Smooth muscle cell (in vitro differentiated cells): ENCODE measurements at regions not wholly inside any gene's neighbourhood (a gene's known extent, or its start where the extent isn't known, plus 50 kb on each side); places are given as distances from the start of the nearest gene placed in this dataset.

Experiments
- DNase-seq: peaks from one replicate; lab custom pipeline; 2025; ENCODE audit not compliant: unreplicated experiment; lab: John Stamatoyannopoulos, UW
- H2AFZ ChIP-seq: fragments of 200-600 bp; sonication (generic); 2 replicates; pipeline ENCODE4 v1.6.0; 2016; ENCODE audit warnings: antibody characterized with exemption, low read depth, mild to moderate bottlenecking
- H3F3A ChIP-seq: fragments of 200-600 bp; sonication (generic); 2 replicates; pipeline ENCODE4 v1.6.0; 2017; ENCODE audit warnings: antibody characterized with exemption, low read depth
- H3K27ac ChIP-seq: fragments of 200-600 bp; sonication (generic); 2 replicates; pipeline ENCODE4 v1.5.1; 2016; ENCODE audit warnings: low read depth, mild to moderate bottlenecking
- H3K27me3 ChIP-seq: fragments of 200-600 bp; sonication (generic); 2 replicates; pipeline ENCODE4 v1.6.1; 2016; ENCODE audit warnings: low read depth, mild to moderate bottlenecking
- H3K36me3 ChIP-seq: fragments of 200-600 bp; sonication (generic); 2 replicates; pipeline ENCODE4 v1.5.1; 2016; ENCODE audit warnings: low read depth
- H3K4me1 ChIP-seq: fragments of 200-600 bp; sonication (generic); 2 replicates; pipeline ENCODE4 v1.5.1; 2016; ENCODE audit warnings: low read depth
- H3K4me2 ChIP-seq: fragments of 200-600 bp; sonication (generic); 2 replicates; pipeline ENCODE4 v1.6.0; 2016; ENCODE audit warnings: mild to moderate bottlenecking
- H3K4me3 ChIP-seq: fragments of 200-600 bp; sonication (generic); 2 replicates; pipeline ENCODE4 v1.5.1; 2016; ENCODE audit warnings: mild to moderate bottlenecking
- H3K79me2 ChIP-seq: fragments of 200-600 bp; sonication (generic); 2 replicates; pipeline ENCODE4 v1.6.0; 2016; ENCODE audit warnings: low read depth, mild to moderate bottlenecking
- H3K9ac ChIP-seq: fragments of 200-600 bp; sonication (generic); 2 replicates; pipeline ENCODE4 v1.6.0; 2016; ENCODE audit warnings: low read depth
- H3K9me3 ChIP-seq: fragments of 200-600 bp; sonication (generic); replicated peaks from 2 replicates; pipeline ENCODE4 v1.5.1; 2016; ENCODE audit warnings: low read depth
- H4K20me1 ChIP-seq: fragments of 200-600 bp; sonication (generic); 2 replicates; pipeline ENCODE4 v1.6.0; 2016; ENCODE audit warnings: low read depth
- CTCF ChIP-seq: fragments of 200-600 bp; sonication (generic); IDR thresholded peaks from 2 replicates; pipeline ENCODE4 v1.5.1; 2017; ENCODE audit warnings: borderline replicate concordance, mild to moderate bottlenecking, antibody characterized with exemption; ENCODE audit not compliant: insufficient read depth, poor library complexity, severe bottlenecking
- WGBS: methylation state at CpG from one replicate; pipeline ENCODE4 v1.1.7; 2016; ENCODE audit warnings: low lambda C conversion rate; 5-methylcytosine and 5-hydroxymethylcytosine counted together

GRCh38 chr5:74185599-74185998 is 454.9 kb downstream of the ENC1 start:
- Histone ChIP-seq H3K27me3 (no peaks in the 10 kb centered on the region), H3F3A (peaks cover 10% of the 10 kb centered on the region), H3K4me1 (peaks cover 33% of the 10 kb centered on the region), H3K27ac (no peak overlapping the region), H4K20me1 (no peaks in the 10 kb centered on the region), H3K4me2 (no peak overlapping the region), H3K9ac (no peak overlapping the region), H3K79me2 (no peaks in the 10 kb centered on the region), H3K4me3 (no peak overlapping the region), H3K9me3 (no peaks in the 10 kb centered on the region), H3K36me3 (no peaks in the 10 kb centered on the region), H2AFZ (no peak overlapping the region)
- TF ChIP-seq CTCF: no peak
- DNase-seq: no peak
- 26% methylated on average over 2 of the region's 2 CpGs for WGBS

GRCh38 chr5:74184649-74185048 is 455.9 kb downstream of the ENC1 start:
- no peaks in the 10 kb centered on the region for H3K9me3 ChIP-seq
- H3K27ac ChIP-seq: no peak overlapping the region
- no peaks in the 10 kb centered on the region for H3K79me2 ChIP-seq
- TF ChIP-seq CTCF: no peak
- no peak overlapping the region for H3K4me2 ChIP-seq
- no peak for DNase-seq
- H3K4me3 ChIP-seq: no peak overlapping the region
- H3F3A ChIP-seq: peaks cover 10% of the 10 kb centered on the region
- peaks cover 36% of the 10 kb centered on the region for H3K4me1 ChIP-seq
- no peaks in the 10 kb centered on the region for H3K36me3 ChIP-seq
- H3K9ac ChIP-seq: no peak overlapping the region
- H4K20me1 ChIP-seq: no peaks in the 10 kb centered on the region
- H2AFZ ChIP-seq: no peak overlapping the region
- WGBS: 85% methylated on average over 1 of the region's 1 CpG
- no peaks in the 10 kb centered on the region for H3K27me3 ChIP-seq

GRCh38 chr5:74183041-74183440 is 457.5 kb downstream of the ENC1 start:
- Histone ChIP-seq H3K36me3 (no peaks in the 10 kb centered on the region), H3K4me1 (peaks cover 45% of the 10 kb centered on the region), H3K4me2 (no peak overlapping the region), H3K27me3 (no peaks in the 10 kb centered on the region), H2AFZ (no peak overlapping the region), H4K20me1 (no peaks in the 10 kb centered on the region), H3F3A (peaks cover 14% of the 10 kb centered on the region), H3K4me3 (no peak overlapping the region), H3K27ac (no peak overlapping the region), H3K9ac (no peak overlapping the region), H3K9me3 (no peaks in the 10 kb centered on the region), H3K79me2 (no peaks in the 10 kb centered on the region)
- no peak for TF ChIP-seq CTCF
- 65% methylated on average over 8 of the region's 8 CpGs for WGBS
- no peak for DNase-seq

- Histone ChIP-seq H3K4me2 (no peak overlapping the region), H3K4me3 (no peak overlapping the region), H3K4me1 (peaks cover 41% of the 10 kb centered on the region), H4K20me1 (no peaks in the 10 kb centered on the region), H3F3A (peaks cover 19% of the 10 kb centered on the region), H3K9me3 (no peaks in the 10 kb centered on the region), H3K36me3 (no peaks in the 10 kb centered on the region), H2AFZ (no peak overlapping the region), H3K79me2 (no peaks in the 10 kb centered on the region), H3K27me3 (no peaks in the 10 kb centered on the region), H3K9ac (no peak overlapping the region), H3K27ac (no peak overlapping the region)
- TF ChIP-seq CTCF: no peak
- DNase-seq: no peak
- 71% methylated on average over 6 of the region's 6 CpGs for WGBS
Measured at GRCh38 chr5:74182603-74183002, 457.9 kb downstream of the ENC1 start.
